HG03025 (cell line): ENCODE measurements at regions not wholly inside any gene's neighbourhood (a gene's known extent, or its start where the extent isn't known, plus 50 kb on each side); places are given as distances from the start of the nearest gene placed in this dataset.
A peak's percentile ranks its signal among the peaks of the same experiment; 100 is the strongest.
"Not testable (repeated sequence)": the region's sequence is repeated elsewhere in the genome, so short reads cannot be mapped to it uniquely, and the experiment has no call there.

ENCODE experiments used
- ATAC-seq: cut with Tn5 transposase; IDR thresholded peaks from one replicate; pipeline ENCODE4 v1.9.1; 2021; ENCODE audit warnings: mild to moderate bottlenecking, moderate library complexity; ENCODE audit not compliant: unreplicated experiment, low FRiP score

- no peak for ATAC-seq
Measured at GRCh38 chr5:168142402-168142801, 149.0 kb upstream of the WWC1 start.

GRCh38 chr5:168143521-168143920, 147.9 kb upstream of the WWC1 start:
- ATAC-seq, result not testable (repeated sequence)

GRCh38 chr5:168147106-168147505, 144.3 kb upstream of the WWC1 start:
- ATAC-seq, result no peak

- ATAC-seq, result no peak
Measured at GRCh38 chr5:168147568-168148360, 143.7 kb upstream of the WWC1 start.

GRCh38 chr5:168151041-168151440, 140.4 kb upstream of the WWC1 start:
- ATAC-seq, result no peak

GRCh38 chr5:168152660-168153059, 138.8 kb upstream of the WWC1 start:
- ATAC-seq, result peak; percentile 62

- no peak for ATAC-seq
Measured at GRCh38 chr5:168153263-168153875, 138.1 kb upstream of the WWC1 start.

- ATAC-seq, result no peak
Measured at GRCh38 chr5:168153876-168154270, 137.6 kb upstream of the WWC1 start.

- ATAC-seq, result no peak
Measured at GRCh38 chr5:168155585-168155984, 135.9 kb upstream of the WWC1 start.

GRCh38 chr5:168156170-168156569, 135.3 kb upstream of the WWC1 start:
- ATAC-seq, result no peak

- no peak for ATAC-seq
Measured at GRCh38 chr5:168157141-168157540, 134.3 kb upstream of the WWC1 start.

GRCh38 chr5:168159425-168159824, 132.0 kb upstream of the WWC1 start:
- ATAC-seq, result no peak

GRCh38 chr5:168162464-168162863, 129.0 kb upstream of the WWC1 start:
- ATAC-seq, result no peak

GRCh38 chr5:168163966-168164365, 127.5 kb upstream of the WWC1 start:
- ATAC-seq, result no peak

- ATAC-seq, result no peak
Measured at GRCh38 chr5:168165221-168165914, 126.1 kb upstream of the WWC1 start.

- ATAC-seq, result no peak
Measured at GRCh38 chr5:168165977-168166376, 125.5 kb upstream of the WWC1 start.

- ATAC-seq, result no peak
Measured at GRCh38 chr5:168167338-168167737, 124.1 kb upstream of the WWC1 start.

GRCh38 chr5:168168978-168169698, 122.3 kb upstream of the WWC1 start:
- ATAC-seq, result no peak

GRCh38 chr5:168169791-168170190, 121.7 kb upstream of the WWC1 start:
- no peak for ATAC-seq

GRCh38 chr5:168171901-168172759, 119.3 kb upstream of the WWC1 start:
- no peak for ATAC-seq
